ENCODE measurements at regions not wholly inside any gene's neighbourhood (a gene's known extent, or its start where the extent isn't known, plus 50 kb on each side); places are given as distances from the start of the nearest gene placed in this dataset.

DNA sequence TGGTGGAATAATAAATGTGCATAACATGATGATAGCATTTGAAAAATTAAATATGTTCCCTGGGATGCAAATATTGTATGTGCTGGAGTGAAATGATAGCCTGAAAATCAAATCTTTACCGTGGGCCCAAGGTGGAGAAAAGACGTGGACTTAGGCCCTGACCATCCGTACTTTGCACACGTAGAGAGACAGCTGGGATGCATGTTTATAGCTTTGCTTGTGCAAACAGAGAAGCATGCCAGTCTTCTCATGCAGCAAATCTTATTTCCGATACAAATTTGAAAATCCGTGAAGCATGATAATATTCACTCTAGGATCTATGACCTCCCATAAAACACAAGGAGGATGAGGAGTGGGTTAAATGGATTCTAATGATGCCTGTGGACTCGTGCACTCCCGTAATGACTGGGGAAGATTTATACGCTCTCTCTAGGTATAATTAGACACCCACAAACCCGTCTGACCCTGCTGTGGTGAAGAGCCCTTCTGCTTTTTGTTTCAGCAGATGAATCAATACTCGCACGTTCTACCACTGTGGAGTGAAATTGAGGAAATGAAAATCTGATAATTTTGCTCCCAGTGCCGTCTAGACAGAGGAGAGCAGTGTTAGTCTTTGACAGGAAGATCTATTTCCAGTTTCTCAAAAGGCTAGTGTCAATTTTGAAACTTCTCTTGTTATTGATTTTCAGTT, 810.3 kb upstream of the SALL3 start:
- no peak for DNase-seq

DNA sequence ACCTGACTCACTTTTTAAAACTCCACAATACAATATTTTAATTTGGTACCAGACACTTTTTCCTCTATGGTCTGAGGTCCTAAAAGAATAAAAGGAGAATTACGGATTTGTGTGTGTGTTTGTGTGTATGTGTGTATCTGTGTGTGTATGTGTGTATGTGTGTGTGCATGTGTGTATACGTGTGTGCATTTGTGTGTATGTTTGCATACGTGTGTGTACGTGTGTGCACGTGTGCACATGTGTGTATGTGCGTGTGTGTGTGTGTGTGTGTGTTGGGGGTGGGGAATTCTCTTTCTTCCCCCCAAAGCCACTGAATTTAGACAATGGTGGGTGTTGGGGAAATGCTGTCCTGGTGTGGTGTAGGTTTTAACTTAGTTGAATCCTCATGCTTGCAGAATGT, 807.7 kb upstream of the SALL3 start:
- no peak for DNase-seq

DNA sequence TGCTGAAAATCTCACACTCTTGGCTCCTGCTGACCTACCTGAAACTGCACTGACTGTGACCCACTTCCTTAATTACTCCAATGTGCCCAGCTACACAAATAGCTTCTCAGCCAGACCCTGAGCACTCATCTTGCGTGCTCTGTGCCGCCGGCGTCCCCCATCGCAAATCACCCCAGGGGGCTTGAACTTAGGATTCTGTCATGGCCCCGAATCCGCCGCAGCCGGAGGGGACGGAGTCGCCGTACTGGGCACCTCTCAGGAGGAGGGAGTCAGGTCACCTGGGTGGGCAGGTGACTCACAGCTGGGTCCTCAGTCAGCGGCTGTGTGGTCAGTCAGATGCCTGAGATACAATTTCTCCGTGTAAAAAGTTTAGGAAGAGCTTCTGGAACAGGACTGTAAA, 804.9 kb upstream of the SALL3 start:
- DNase-seq: no peak

DNA sequence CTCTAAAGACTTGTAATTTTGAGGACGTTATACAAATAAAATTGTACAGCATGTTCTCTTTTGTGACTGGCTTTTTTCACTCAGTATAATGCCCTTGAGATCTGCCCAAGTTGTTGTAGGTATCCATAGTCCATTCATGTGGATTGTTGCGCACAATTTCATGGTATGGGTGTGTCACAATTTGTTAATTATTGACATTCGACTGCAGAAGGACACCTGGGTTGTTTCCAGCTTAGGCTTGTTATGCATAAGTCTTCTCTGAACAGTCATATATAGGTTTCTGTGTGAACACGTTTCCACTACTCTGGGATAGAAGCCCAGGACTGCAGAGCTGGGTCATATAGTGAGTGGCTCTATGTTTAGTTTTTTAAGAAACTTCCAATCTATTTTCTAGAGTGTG, 800.8 kb upstream of the SALL3 start:
- DNase-seq: no peak

DNA sequence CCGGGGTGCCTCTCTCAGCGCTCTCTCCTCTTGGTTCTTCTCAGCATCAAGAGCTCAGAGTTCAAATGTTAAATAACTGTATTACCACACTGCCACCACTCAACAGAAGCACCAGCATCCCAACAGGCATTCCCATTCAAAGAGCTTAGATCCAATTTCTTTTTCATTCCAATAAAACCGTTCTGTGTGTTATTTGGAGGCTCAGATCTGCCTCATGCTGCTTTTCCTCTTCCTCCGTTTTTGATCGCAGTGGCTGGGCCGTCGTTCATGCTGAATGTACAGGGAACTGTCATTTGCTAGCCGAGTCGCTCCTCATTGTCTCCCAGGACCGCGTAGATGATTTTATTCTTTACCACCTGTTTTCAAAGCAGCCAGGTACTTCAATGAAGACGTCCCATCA, 798.9 kb upstream of the SALL3 start:
- no peak for DNase-seq

DNA sequence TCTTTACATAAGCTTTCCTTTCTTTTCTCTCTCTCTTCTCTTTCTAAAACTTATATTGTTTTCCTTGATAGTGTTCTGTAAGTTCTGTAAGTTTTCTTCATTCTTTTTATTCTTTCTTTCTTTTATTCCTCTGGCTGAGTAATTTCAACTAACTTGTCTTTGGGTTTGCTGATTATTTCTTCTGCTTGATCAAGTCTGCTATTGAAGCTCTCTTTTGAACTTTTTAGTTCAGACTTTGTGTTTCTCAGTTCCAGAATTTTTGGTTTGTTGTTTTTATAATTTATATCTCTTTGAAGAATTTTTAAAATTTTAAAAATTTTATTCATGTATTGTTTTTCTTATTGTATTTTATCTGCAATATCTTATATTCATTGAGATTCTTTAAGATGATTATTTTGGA, 795.8 kb upstream of the SALL3 start:
- no peak for DNase-seq

DNA sequence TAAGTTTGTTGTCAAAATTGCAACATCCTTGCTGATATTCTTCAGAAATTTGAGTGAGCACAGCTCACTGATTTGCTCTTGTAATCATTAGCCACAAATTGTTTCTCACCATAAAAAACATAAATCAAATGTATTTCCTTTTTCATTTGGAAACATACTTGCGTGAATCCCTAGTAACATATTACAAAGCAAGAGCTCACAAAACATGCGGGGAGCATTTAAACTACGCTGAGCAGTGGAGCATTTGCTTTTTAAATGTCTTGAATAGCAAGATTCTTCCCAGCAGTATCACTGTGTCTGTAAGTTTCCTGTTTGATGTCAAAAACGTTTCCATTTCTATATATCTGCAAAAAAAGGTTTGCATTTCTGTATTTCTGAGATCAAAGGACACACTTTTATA, 788.3 kb upstream of the SALL3 start:
- DNase-seq: no peak

DNA sequence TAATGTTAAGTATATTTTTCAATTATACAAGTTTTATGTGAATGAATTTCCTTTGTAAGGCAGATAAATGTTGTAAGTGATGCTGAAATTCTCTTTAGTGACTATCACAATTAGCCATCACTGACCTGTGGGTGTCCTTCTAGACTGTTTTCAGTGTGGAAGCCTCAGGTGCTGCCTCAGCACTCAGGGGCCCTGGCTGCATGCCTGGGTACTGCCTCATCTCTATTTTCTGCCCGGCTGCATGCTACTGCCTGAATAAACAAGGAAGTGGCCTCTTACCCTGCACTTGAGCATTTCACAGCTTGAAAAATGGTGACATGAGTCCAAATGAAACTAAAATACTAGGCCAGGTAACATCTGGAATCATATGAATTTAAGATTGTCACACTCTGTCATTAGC, 787.6 kb upstream of the SALL3 start:
- DNase-seq: no peak

DNA sequence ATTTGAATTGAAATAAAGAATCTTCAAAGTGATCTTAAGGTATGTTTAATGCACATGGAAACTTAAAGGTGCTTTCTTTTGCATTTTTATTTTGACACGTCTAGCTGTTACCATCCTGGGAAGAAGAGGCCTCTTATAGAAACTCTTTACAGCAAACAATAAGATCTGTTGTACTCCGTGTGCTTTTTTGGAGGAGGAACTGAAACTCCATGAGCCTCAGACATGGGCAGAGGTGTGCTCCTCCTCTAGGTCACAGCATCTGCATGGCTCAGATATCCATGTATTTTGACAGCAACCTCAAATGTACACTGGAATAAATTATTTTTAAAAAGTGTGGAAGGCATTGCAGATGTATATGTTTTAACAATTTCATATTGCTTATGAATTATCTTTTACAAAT, 783.3 kb upstream of the SALL3 start:
- DNase-seq: no peak

DNA sequence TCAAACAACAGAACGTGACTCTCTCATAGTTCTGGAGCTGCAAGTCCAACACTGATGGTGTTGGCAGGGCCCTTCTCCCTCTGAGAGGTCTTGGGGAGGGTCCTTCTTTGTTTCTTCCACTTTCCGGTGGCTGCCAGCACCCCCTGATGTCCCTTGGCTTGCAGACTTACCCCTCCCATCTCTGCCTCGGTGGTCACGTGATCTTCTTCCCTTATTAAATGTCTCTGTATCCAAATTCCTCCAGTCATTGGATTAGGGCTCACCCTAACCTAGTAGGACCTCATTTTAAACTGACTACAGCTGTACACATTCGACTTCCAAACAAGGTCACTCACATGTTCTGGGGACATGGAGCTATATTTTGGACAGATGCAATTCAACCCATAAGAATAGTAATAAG, 780.6 kb upstream of the SALL3 start:
- no peak for DNase-seq

DNA sequence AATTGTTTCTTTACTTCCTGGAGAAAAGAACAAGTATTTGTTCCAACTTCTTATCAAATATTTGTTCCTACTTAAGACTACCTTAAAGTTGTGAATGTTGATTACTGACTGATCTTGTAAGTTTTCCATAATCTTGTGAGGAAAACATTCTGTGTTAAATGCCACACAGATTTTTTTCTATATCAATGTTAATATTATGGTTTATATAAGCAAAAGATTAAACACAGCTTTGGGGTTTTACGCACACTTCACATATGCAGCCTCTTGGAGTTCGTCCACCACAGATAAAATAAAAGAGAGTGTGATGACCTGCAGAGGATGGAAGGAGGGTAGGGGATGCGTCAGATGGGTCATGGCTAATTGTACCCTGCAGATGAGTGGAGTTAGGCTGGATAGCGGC, 780.0 kb upstream of the SALL3 start:
- no peak for DNase-seq

DNA sequence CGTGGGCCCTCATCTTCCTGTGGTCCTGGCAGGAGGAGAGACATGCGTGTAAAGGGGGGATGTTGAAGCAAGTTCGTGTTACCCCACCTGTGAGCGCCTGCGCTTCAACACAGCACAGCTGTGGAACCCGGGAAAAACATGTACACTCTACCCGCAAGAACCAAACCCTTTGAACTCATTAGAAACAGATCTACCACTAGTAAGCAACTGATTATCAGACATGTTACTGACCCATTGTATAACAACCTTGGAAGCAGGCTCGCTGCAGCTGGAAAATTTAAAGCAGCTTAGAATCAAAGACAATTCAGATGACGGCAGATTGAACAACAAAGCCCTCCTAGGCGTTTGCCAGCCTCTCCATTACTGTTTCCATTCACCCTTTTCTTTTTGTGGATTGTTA, 771.7 kb upstream of the SALL3 start:
- DNase-seq: no peak

DNA sequence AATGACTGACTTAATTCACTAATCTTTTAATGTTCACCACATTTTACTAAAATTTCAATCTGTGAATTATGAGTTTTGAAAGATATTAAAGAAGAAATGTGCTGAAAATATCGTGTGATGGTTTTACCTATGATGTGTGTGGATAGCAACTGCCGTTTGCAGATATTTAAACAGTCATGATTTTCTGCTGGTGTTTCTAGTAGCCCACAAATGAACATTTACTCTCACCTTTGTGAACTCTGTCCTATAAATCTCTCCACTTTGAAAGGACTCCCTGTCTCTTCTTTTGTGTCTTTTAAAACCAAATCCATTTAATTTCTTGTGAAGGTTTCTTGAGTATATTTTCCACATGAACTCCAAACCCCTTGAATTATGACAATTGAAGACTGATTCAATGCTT, 771.2 kb upstream of the SALL3 start:
- DNase-seq: no peak

DNA sequence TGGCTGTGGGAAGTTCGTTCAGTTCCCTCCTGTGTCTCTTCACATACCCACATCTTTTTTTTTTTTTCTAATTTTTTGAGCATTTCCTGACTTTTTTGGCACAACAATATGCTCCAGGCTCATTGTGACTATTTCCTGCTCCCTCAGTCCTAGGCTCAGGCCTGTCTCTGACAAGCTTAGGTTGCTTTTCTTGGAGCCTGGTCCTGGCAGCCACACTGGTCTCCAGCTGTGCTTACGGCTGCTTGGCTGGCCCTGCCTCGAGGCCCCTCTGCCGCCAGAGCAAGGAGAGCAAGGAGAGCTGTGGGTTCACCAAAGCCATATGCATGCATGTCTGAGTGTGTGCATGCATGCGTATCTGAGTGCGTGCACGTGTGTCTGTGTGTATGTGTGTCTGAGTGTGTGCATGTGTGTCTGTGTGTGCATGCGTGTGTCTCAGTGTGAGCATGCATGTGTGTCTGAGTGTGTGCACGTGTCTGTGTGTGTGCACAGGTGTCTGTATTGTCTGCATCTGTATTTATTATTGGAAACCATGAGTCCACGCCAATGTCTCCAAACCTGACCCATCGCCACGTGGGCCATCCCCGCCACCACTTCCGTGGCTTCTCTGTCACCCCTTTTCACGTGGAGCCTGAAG, 766.1 kb upstream of the SALL3 start:
- DNase-seq: no peak

DNA sequence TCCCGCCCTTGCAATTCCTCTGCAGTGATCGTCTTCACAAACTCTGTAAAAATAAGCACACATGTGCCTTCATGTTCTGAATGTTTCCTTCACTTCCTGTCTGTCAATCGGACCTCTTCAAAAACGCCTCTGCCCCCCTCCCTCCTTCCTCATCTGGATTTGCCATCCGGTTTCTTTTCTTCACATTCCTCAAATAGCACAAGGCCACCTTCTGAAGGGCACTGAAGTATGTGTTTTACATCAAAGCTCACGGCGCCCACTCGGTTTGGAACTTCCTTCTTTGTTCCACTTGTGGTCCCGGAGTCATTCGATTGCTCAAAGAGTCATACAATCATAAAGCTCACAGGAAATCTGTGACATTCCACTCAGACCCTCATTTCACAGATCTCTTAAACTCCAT, 758.1 kb upstream of the SALL3 start:
- no peak for DNase-seq

DNA sequence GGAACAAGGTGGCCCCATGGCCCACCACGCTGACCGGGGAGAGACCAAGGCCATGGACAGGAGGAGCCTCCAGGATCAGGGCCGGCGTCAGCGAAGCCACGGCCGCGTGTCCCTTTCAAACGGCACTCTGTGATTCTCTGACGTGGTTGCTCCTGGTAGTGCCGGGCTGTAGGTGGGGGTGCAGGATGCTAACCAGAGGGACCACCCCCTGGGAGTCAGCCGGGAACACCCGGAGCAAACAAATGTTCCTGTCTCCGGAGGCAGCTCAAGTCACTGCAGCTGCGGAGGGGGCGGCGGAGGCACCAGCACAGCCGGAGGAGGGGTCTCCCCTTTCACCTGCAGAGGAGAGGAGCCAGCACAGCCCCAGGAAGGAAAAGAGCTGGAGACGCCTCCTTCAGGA, 750.6 kb upstream of the SALL3 start:
- DNase-seq: no peak

DNA sequence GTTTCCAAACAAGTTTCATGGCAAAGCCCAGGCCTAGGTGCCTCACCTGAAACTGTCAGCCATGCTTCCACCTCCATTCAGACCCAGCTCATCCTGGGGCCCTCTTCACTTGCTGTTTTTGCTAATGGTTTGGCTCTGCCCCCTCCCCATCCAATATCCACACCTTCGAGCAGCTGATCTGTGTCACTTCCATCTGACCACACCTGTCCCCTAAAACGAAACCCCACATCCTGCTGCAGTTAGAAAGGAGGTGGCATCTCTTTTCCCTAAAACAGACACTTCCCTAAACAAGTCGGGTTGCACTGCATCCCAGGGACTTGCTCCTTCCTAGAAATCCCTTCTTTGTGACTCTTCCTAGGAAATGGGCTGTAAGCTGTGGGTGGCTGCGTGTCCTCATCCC, 748.7 kb upstream of the SALL3 start:
- DNase-seq: no peak

DNA sequence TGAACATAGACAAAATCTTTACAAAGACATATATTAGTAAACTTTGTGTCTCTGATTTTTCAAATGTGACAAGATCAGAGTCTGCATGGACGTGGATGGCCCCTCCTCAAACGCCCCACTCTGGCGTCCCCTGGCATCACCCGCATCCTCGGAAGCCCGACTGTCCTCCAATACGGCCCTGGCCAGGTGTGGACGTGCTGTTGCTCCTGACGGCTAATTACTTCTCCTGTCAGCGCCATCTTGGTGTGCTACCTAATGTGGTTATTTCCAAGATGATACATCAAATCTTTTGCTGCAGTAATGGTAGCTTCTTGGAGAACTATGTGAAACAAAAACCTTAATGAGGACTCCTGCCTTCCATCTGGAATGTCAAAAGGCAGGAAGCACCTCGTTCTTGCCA, 747.4 kb upstream of the SALL3 start:
- DNase-seq: no peak

DNA sequence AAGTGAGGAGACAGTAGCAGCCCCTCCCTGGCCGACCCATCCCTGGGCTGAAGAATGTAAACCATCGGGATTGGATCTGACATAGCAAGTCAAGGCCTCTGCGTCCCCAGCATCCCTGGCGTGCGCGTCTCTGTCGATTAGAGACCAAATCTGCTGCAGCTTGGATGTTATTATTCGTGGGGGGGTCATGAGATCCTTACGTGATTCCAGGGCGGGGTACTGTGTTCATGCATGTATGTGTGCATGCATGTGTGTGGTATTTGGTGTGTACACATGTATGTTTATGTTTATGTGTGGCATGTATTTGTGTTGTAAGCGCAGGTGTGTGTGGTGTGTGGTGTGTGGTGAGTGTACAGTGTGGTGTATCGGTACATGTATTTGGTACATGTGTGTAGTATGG, 741.8 kb upstream of the SALL3 start:
- no peak for DNase-seq

DNA sequence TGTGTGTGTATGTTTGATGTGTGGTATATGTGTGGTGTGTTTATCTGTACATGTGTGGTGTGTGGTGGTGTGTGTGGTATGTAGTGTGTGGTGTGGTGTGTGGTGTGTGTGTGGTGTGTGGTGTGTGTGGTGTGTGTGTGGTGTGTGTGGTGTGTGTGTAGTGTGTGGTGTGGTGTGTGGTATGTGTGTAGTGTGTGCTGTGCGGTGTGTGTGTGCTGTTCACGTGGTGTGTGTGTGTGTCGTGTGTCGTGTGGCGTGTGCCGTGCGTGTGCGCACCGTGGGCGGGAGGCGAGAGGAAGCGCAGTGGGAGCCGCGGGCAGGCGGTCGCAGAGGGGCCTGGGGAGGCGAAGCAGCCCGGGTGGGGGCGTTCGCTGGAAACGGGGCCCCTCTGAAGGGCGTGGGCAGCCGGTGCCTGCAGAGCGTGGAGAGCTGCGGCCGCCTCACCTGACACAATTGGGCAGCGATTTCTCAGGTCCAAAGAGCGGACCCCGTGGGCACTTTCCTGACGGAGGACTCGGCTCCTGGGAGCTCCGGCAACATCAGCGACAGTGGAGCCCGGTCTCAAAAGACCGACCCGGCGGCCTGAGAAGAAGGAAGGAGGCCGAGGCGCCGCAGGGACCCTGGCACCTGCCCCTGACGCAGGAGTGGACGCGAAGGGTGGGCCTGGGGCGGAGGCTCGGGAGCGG, 741.1 kb upstream of the SALL3 start:
- DNase-seq: no peak

DNA sequence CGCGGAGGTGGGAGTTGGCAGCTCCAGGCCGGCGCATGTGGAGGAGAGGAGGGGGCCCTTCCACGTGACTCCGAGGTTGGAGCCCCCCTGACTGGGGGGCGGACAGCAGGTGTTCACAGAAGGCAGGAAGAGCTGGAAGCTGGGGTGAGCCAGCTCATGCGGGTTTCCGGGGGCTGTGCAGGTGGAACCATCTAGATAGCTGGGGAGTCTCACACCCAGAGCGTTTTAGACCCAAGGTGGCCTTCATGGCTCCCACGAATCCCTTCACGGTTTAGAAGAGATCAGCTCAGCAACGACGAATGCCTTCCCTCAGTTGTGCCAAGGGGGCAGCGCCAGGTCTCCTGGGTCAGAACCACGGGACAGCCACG, 740.5 kb upstream of the SALL3 start:
- no peak for DNase-seq

DNA sequence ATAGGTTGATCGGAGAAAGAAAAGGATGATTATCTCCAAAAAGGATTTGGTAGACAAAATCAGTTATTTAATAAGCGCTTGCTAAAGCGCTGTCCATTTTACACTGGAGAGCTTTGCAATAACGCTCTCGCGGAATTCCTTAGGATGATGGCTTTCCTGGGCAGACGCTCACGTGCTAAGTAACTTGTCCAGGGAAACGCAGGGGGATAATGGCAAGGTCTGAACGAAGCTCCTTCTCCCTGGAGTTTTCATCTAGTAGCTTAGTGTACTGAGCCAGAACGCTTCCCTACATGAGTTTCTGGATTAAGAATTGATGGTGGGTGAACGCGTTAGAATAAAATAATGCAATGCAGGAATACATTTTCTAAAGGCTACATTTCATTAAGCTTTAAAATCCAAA, 739.5 kb upstream of the SALL3 start:
- no peak for DNase-seq

DNA sequence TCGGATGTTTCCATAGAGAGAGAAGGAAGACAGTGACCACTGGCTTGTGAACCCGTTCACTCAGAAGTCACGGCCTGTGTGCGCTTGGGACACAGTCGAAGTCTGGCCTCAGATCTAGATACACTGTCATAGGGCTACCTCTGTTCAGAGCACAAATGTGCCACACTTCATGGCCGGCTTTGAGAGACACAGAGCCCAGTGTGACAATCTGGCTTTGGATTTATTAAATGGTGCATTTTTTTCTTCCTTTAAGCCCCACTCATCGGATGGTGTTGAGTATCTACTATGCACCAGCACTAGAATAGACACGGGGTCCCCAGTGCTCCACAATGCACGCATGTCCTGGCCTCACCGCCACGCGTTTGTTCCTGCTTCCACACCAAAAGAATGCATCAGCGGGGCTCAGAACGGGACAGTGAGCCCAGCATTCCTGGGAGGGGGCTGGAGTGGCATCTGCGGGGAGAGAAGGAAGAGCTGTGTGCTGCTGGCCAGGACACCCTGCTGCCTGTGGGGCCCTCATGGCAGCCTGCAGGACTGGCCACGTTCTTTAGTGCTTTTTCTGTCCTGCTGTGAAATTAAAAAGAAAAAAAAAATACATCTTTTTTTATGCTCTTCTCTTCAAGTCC, 738.9 kb upstream of the SALL3 start:
- no peak for DNase-seq

DNA sequence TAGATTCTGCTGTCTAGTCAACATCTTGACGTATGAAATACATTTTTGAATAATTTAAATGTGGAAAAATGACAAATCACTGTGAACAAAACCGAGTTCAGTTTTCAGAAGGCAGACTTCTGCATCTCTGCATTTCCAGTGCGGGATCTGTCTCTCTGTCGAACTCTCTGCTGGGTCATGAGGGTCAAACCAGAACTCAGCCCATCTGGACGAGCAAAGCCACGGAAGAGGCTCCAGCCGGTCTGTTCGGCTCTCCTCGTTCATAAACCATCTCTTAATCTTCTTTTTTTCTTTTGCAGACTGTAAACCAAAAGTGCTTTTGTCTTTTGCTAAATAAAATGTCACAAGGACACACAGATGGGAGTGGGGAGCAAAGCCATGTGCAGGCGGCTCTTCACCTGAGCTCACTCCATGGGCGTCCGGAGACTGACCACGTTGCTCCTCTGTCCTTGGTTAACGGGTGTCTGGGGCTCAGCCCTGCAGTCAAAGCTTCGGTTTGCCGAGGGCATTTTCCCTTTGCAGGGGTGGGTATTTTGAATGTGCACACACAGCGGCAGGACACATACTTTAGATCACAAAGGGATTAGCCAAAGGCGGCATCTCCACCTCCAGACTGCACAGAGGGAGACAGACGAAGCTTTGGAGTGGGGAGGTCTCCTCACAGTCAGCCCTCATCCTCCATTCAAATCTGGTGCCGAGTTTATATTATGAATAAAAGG, 737.9 kb upstream of the SALL3 start:
- no peak for DNase-seq

All from stimulated activated CD4-positive, alpha-beta T cell treated with anti-CD3 and anti-CD28 coated beads, Interleukin-1b, Interleukin-23, amount 100 ng/mL, for 48 hours (primary cell).